Upper lobe of right lung (tissue), 1 donor: ENCODE measurements at regions not wholly inside any gene's neighbourhood (a gene's known extent, or its start where the extent isn't known, plus 50 kb on each side); places are given as distances from the start of the nearest gene placed in this dataset.

ENCODE experiments used
- ATAC-seq: fragments of 200-7000 bp; cut with Tn5 transposase; one replicate; pipeline ENCODE4 v1.9.1; 2020; ENCODE audit warnings: mild to moderate bottlenecking, moderate library complexity
- DNase-seq: peaks from one replicate; pipeline ENCODE4 v3.0.0-alpha.2; 2020
- H3K27ac ChIP-seq: fragments of 200-600 bp; one replicate; pipeline ENCODE4 v1.8.0; 2022
- H3K27me3 ChIP-seq: fragments of 200-600 bp; one replicate; pipeline ENCODE4 v1.8.0; 2022; ENCODE audit warnings: mild to moderate bottlenecking
- H3K36me3 ChIP-seq: fragments of 200-600 bp; one replicate; pipeline ENCODE4 v1.8.0; 2022
- H3K4me1 ChIP-seq: fragments of 200-600 bp; one replicate; pipeline ENCODE4 v1.8.0; 2022
- H3K4me3 ChIP-seq: fragments of 200-600 bp; one replicate; pipeline ENCODE4 v1.8.0; 2022; ENCODE audit warnings: mild to moderate bottlenecking
- H3K9me3 ChIP-seq: fragments of 200-600 bp; one replicate; pipeline ENCODE4 v1.8.0; 2022
- CTCF ChIP-seq: fragments of 200-600 bp; IDR thresholded peaks from one replicate; pipeline ENCODE4 v1.8.0; 2022; ENCODE audit warnings: antibody characterized with exemption
- intact Hi-C: fragments of 100-400 bp; cut with DNase I; formaldehyde crosslinking; loops from one replicate; pipeline ENCODE4 v1.11.0; 2022
- donor health status: DM: no; HTN: yes; CAD: no; lungs with severe emphysema.

GRCh38 chr7:36011588-36011965 lies 141.5 kb upstream of the EEPD1 start:
- no peak overlapping the region for H3K4me3 ChIP-seq
- no peaks in the 10 kb centered on the region for H3K4me1 ChIP-seq
- H3K27me3 ChIP-seq, result no peaks in the 10 kb centered on the region
- TF ChIP-seq CTCF, result no peak
- H3K9me3 ChIP-seq, result no peaks in the 10 kb centered on the region
- DNase-seq (no peak), ATAC-seq (no peak)
- intact Hi-C loops, result no loop called here
- no peaks in the 10 kb centered on the region for H3K36me3 ChIP-seq
- H3K27ac ChIP-seq, result no peak overlapping the region

GRCh38 chr7:36013246-36014014 lies 139.6 kb upstream of the EEPD1 start:
- Histone ChIP-seq H3K36me3 (no peaks in the 10 kb centered on the region), H3K4me3 (no peak overlapping the region), H3K4me1 (no peaks in the 10 kb centered on the region), H3K27ac (no peak overlapping the region), H3K9me3 (no peaks in the 10 kb centered on the region), H3K27me3 (no peaks in the 10 kb centered on the region)
- no peak for ATAC-seq
- DNase-seq, result no peak
- no peak for TF ChIP-seq CTCF
- intact Hi-C loops, result no loop called here

- DNase-seq, result no peak
- Histone ChIP-seq H3K27me3 (no peaks in the 10 kb centered on the region), H3K4me3 (no peak overlapping the region), H3K36me3 (no peaks in the 10 kb centered on the region), H3K27ac (no peak overlapping the region), H3K4me1 (no peaks in the 10 kb centered on the region), H3K9me3 (no peaks in the 10 kb centered on the region)
- no peak for ATAC-seq
- intact Hi-C loops, result no loop called here
- TF ChIP-seq CTCF, result no peak
Measured at GRCh38 chr7:36014961-36015360, 138.1 kb upstream of the EEPD1 start.

GRCh38 chr7:36015733-36016132 lies 137.3 kb upstream of the EEPD1 start:
- H3K27ac ChIP-seq, result no peak overlapping the region
- no peak overlapping the region for H3K4me3 ChIP-seq
- no peaks in the 10 kb centered on the region for H3K36me3 ChIP-seq
- no peak for ATAC-seq
- DNase-seq, result no peak
- no peaks in the 10 kb centered on the region for H3K9me3 ChIP-seq
- intact Hi-C loops, result no loop called here
- no peak for TF ChIP-seq CTCF
- H3K27me3 ChIP-seq, result no peaks in the 10 kb centered on the region
- no peaks in the 10 kb centered on the region for H3K4me1 ChIP-seq

GRCh38 chr7:36016648-36017047 lies 136.4 kb upstream of the EEPD1 start:
- Histone ChIP-seq H3K4me1 (no peaks in the 10 kb centered on the region), H3K4me3 (no peak overlapping the region), H3K27me3 (no peaks in the 10 kb centered on the region), H3K9me3 (no peaks in the 10 kb centered on the region), H3K36me3 (no peaks in the 10 kb centered on the region), H3K27ac (no peak overlapping the region)
- TF ChIP-seq CTCF, result no peak
- DNase-seq (no peak), ATAC-seq (no peak)
- intact Hi-C loops, result no loop called here

GRCh38 chr7:36017111-36017510 lies 135.9 kb upstream of the EEPD1 start:
- Histone ChIP-seq H3K4me1 (no peaks in the 10 kb centered on the region), H3K27me3 (no peaks in the 10 kb centered on the region), H3K9me3 (no peaks in the 10 kb centered on the region), H3K4me3 (no peak overlapping the region), H3K27ac (no peak overlapping the region), H3K36me3 (no peaks in the 10 kb centered on the region)
- intact Hi-C loops, result no loop called here
- ATAC-seq (no peak), DNase-seq (no peak)
- TF ChIP-seq CTCF, result no peak
